SK-N-SH (cell line): ENCODE measurements at regions not wholly inside any gene's neighbourhood (a gene's known extent, or its start where the extent isn't known, plus 50 kb on each side); places are given as distances from the start of the nearest gene placed in this dataset.
"Not testable (repeated sequence)": the region's sequence is repeated elsewhere in the genome, so short reads cannot be mapped to it uniquely, and the experiment has no call there.

Experiments used
- NFIC ChIP-seq: IDR thresholded peaks from 2 replicates; pipeline ENCODE4 v1.4.0; 2012; ENCODE audit warnings: borderline replicate concordance
- SMC3 ChIP-seq: IDR thresholded peaks from 2 replicates; pipeline ENCODE4 v1.6.1; 2012; ENCODE audit warnings: low read depth, low read length, improper control_type of control experiment
- TEAD4 ChIP-seq: IDR thresholded peaks from 2 replicates; pipeline ENCODE4 v1.4.0; 2012; ENCODE audit warnings: mild to moderate bottlenecking, borderline replicate concordance; ENCODE audit not compliant: insufficient read depth
- TF ChIP-seq, protein P1 (sequence below): IDR thresholded peaks from 2 replicates; pipeline ENCODE4 v1.4.0; 2012; ENCODE audit warnings: low read depth, borderline replicate concordance
- TF ChIP-seq, protein P2 (sequence below): fragments of 200-600 bp; sonication (generic); IDR thresholded peaks from 2 replicates; pipeline ENCODE4 v1.6.1; 2017; ENCODE audit warnings: antibody characterized with exemption, mild to moderate bottlenecking, moderate library complexity

- not testable (repeated sequence) for TF ChIP-seq TEAD4, SMC3, NFIC
- TF ChIP-seq, protein P1, sequence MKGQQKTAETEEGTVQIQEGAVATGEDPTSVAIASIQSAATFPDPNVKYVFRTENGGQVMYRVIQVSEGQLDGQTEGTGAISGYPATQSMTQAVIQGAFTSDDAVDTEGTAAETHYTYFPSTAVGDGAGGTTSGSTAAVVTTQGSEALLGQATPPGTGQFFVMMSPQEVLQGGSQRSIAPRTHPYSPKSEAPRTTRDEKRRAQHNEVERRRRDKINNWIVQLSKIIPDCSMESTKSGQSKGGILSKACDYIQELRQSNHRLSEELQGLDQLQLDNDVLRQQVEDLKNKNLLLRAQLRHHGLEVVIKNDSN = not testable (repeated sequence)
- TF ChIP-seq, protein P2, sequence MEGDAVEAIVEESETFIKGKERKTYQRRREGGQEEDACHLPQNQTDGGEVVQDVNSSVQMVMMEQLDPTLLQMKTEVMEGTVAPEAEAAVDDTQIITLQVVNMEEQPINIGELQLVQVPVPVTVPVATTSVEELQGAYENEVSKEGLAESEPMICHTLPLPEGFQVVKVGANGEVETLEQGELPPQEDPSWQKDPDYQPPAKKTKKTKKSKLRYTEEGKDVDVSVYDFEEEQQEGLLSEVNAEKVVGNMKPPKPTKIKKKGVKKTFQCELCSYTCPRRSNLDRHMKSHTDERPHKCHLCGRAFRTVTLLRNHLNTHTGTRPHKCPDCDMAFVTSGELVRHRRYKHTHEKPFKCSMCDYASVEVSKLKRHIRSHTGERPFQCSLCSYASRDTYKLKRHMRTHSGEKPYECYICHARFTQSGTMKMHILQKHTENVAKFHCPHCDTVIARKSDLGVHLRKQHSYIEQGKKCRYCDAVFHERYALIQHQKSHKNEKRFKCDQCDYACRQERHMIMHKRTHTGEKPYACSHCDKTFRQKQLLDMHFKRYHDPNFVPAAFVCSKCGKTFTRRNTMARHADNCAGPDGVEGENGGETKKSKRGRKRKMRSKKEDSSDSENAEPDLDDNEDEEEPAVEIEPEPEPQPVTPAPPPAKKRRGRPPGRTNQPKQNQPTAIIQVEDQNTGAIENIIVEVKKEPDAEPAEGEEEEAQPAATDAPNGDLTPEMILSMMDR = not testable (repeated sequence)
These were observed 163.6 kb upstream of the SEMA3E start for GRCh38 chr7:83812563-83812962.
